ENCODE measurements at regions not wholly inside any gene's neighbourhood (a gene's known extent, or its start where the extent isn't known, plus 50 kb on each side); places are given as distances from the start of the nearest gene placed in this dataset.

DNA sequence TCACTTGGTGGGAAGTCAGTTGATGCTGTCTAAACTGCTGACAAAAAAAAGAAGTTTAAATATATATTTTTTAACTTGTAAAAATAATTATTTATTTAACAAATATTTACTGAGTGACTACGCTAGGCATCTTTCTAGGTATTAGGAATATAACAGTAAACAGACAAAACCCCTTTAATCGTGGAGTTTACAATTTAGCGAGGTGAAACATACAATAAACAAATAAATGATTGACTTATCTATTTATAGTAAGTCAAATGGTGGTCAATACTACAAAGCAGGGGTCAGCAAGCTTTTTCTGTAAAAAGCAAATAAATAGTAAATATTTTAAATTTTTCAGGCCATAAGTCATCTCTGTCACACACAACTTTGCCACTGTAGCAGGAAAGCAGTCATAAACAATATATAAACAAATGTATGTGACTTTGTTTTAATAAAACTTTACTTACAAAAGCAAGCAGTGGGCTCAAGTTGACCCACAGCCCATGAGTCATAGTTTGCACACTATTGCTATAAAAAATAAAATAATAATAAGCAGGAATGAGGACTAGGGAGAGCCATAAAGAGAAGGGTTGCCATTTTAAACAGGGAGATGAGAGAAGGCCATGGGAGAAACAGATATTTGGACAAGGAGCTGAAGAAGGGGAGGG is 263.9 kb downstream of the PLPP3 start:
- H3K27ac ChIP-seq: no peak overlapping the region
- no peak for TF ChIP-seq POLR2A (IDR thresholded peaks at IDR 0.05)
- TF ChIP-seq CTCF (IDR thresholded peaks at IDR 0.05): no peak
- no peak for TF ChIP-seq POLR2AphosphoS5 (IDR thresholded peaks at IDR 0.05)
- no peak for TF ChIP-seq EP300 (IDR thresholded peaks at IDR 0.05; ENCODE audit: low read depth)
- 65 to 86% methylated on average over 3 of the region's 3 CpGs for WGBS, 2 donors (ENCODE audit: low coverage in 1 of 2)
- DNase-seq: no peak
- H3K9me3 ChIP-seq: no peaks in the 10 kb centered on the region
- in situ Hi-C loops (cut with MboI; ENCODE audit: low pct_ligation_motif_present in 1 of 4, low pct_unique_long_range_greater_than_20kb in 1 of 4, low sequenced_read_pairs in 3 of 4) (no loop called here), intact Hi-C loops (cut with DNase I; ENCODE audit: low total_unique reads) (no loop called here)
- no peaks in the 10 kb centered on the region for H3K36me3 ChIP-seq
- H3K27me3 ChIP-seq: no peaks in the 10 kb centered on the region
- H3K4me1 ChIP-seq: no peaks in the 10 kb centered on the region
- no peak overlapping the region for H3K4me3 ChIP-seq

DNA sequence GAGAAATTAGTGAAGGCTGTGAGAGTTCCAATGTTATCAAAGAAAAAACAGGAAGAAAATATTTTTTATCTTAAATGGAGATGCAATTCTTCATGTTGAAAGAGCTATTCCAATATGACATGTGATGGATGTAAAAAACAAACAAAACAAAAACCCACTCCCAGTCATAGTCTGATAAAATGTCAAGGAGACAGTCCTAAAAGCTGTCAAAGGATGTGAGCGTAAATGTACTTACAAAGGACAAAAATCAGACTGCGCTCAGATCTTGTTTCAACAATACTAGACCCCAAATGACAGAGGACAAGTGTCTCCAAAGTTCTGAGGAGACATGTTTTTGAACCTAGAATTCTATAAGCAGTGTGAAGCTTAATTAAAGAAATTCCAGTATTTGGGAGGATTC is 265.8 kb downstream of the PLPP3 start:
- intact Hi-C loops (cut with DNase I; ENCODE audit: low total_unique reads) (no loop called here), in situ Hi-C loops (cut with MboI; ENCODE audit: low pct_ligation_motif_present in 1 of 4, low pct_unique_long_range_greater_than_20kb in 1 of 4, low sequenced_read_pairs in 3 of 4) (no loop called here)
- Histone ChIP-seq H3K9me3 (no peaks in the 10 kb centered on the region), H3K36me3 (no peaks in the 10 kb centered on the region), H3K4me3 (no peak overlapping the region), H3K27me3 (no peaks in the 10 kb centered on the region), H3K27ac (no peak overlapping the region), H3K4me1 (no peaks in the 10 kb centered on the region)
- no peak for DNase-seq
- TF ChIP-seq POLR2AphosphoS5 (IDR thresholded peaks at IDR 0.05): no peak
- TF ChIP-seq CTCF (IDR thresholded peaks at IDR 0.05): no peak
- no peak for TF ChIP-seq EP300 (IDR thresholded peaks at IDR 0.05; ENCODE audit: low read depth)
- TF ChIP-seq POLR2A (IDR thresholded peaks at IDR 0.05): no peak
- WGBS, 2 donors (ENCODE audit: low coverage in 1 of 2): 83 to 97% methylated on average over 2 of the region's 2 CpGs

- in situ Hi-C loops (cut with MboI; ENCODE audit: low pct_ligation_motif_present in 1 of 4, low pct_unique_long_range_greater_than_20kb in 1 of 4, low sequenced_read_pairs in 3 of 4): no loop called here
- Histone ChIP-seq H3K4me1 (no peaks in the 10 kb centered on the region), H3K27ac (no peak overlapping the region), H3K27me3 (no peaks in the 10 kb centered on the region), H3K4me3 (no peak overlapping the region), H3K9me3 (no peaks in the 10 kb centered on the region), H3K36me3 (no peaks in the 10 kb centered on the region)
- 0 to 69% methylated on average over 1 to 2 of the region's 2 CpGs for WGBS, 2 donors (ENCODE audit: low coverage in 1 of 2)
- no peak for DNase-seq
- intact Hi-C loops (cut with DNase I; ENCODE audit: low total_unique reads): no loop called here
- no peak for TF ChIP-seq POLR2AphosphoS5 (IDR thresholded peaks at IDR 0.05)
- TF ChIP-seq EP300 (IDR thresholded peaks at IDR 0.05; ENCODE audit: low read depth): no peak
- TF ChIP-seq POLR2A (IDR thresholded peaks at IDR 0.05): no peak
- TF ChIP-seq CTCF (IDR thresholded peaks at IDR 0.05): no peak
Measured at GRCh38 chr1:56311766-56312165, 267.6 kb downstream of the PLPP3 start.

GRCh38 chr1:56310945-56311344 is 268.4 kb downstream of the PLPP3 start:
- no peak for DNase-seq
- TF ChIP-seq CTCF (IDR thresholded peaks at IDR 0.05) (no peak), EP300 (IDR thresholded peaks at IDR 0.05; ENCODE audit: low read depth) (no peak), POLR2A (IDR thresholded peaks at IDR 0.05) (no peak), POLR2AphosphoS5 (IDR thresholded peaks at IDR 0.05) (no peak)
- 77 to 88% methylated on average over 3 of the region's 3 CpGs for WGBS, 2 donors (ENCODE audit: low coverage in 1 of 2)
- H3K27me3 ChIP-seq: no peaks in the 10 kb centered on the region
- H3K4me1 ChIP-seq: no peaks in the 10 kb centered on the region
- H3K9me3 ChIP-seq: no peaks in the 10 kb centered on the region
- no peaks in the 10 kb centered on the region for H3K36me3 ChIP-seq
- H3K27ac ChIP-seq: no peak overlapping the region
- H3K4me3 ChIP-seq: no peak overlapping the region
- intact Hi-C loops (cut with DNase I; ENCODE audit: low total_unique reads): no loop called here
- in situ Hi-C loops (cut with MboI; ENCODE audit: low pct_ligation_motif_present in 1 of 4, low pct_unique_long_range_greater_than_20kb in 1 of 4, low sequenced_read_pairs in 3 of 4): no loop called here
